GM18498 (cell line): ENCODE measurements at regions not wholly inside any gene's neighbourhood (a gene's known extent, or its start where the extent isn't known, plus 50 kb on each side); places are given as distances from the start of the nearest gene placed in this dataset.
A peak's percentile ranks its signal among the peaks of the same experiment; 100 is the strongest.
"Not testable (repeated sequence)": the region's sequence is repeated elsewhere in the genome, so short reads cannot be mapped to it uniquely, and the experiment has no call there.

Source experiments
- ATAC-seq: cut with Tn5 transposase; IDR thresholded peaks from one replicate; pipeline ENCODE4 v1.9.1; 2021; ENCODE audit warnings: mild to moderate bottlenecking, moderate library complexity; ENCODE audit not compliant: unreplicated experiment

GRCh38 chr1:80629304-80629837, 1171.4 kb upstream of the ADGRL2 start:
- peak; percentile 94 for ATAC-seq

GRCh38 chr1:80624682-80625081, 1176.1 kb upstream of the ADGRL2 start:
- ATAC-seq: no peak

- peak; percentile 58 for ATAC-seq
Measured at GRCh38 chr1:80607064-80607463, 1193.7 kb upstream of the ADGRL2 start.

- no peak for ATAC-seq
Measured at GRCh38 chr1:80594013-80594412, 1206.7 kb upstream of the ADGRL2 start.

- no peak for ATAC-seq
Measured at GRCh38 chr1:80593197-80593596, 1207.5 kb upstream of the ADGRL2 start.

- no peak for ATAC-seq
Measured at GRCh38 chr1:80582980-80583379, 1217.8 kb upstream of the ADGRL2 start.

GRCh38 chr1:80579055-80579454, 1221.7 kb upstream of the ADGRL2 start:
- no peak for ATAC-seq

- no peak for ATAC-seq
Measured at GRCh38 chr1:80566867-80567266, 1233.9 kb upstream of the ADGRL2 start.

GRCh38 chr1:80566123-80566522, 1234.6 kb upstream of the ADGRL2 start:
- no peak for ATAC-seq

GRCh38 chr1:80565406-80565805, 1235.3 kb upstream of the ADGRL2 start:
- no peak for ATAC-seq

- ATAC-seq: no peak
Measured at GRCh38 chr1:80542231-80542630, 1258.5 kb upstream of the ADGRL2 start.

- ATAC-seq: no peak
Measured at GRCh38 chr1:80540596-80540995, 1260.1 kb upstream of the ADGRL2 start.

GRCh38 chr1:80540149-80540548, 1260.6 kb upstream of the ADGRL2 start:
- no peak for ATAC-seq

GRCh38 chr1:80539298-80539697, 1261.4 kb upstream of the ADGRL2 start:
- ATAC-seq: not testable (repeated sequence)

- ATAC-seq: no peak
Measured at GRCh38 chr1:80536461-80536860, 1264.3 kb upstream of the ADGRL2 start.

- ATAC-seq: no peak
Measured at GRCh38 chr1:80535466-80535865, 1265.3 kb upstream of the ADGRL2 start.

GRCh38 chr1:80534606-80535360, 1266.0 kb upstream of the ADGRL2 start:
- ATAC-seq: no peak

- ATAC-seq: no peak
Measured at GRCh38 chr1:80533775-80534334, 1266.9 kb upstream of the ADGRL2 start.

- ATAC-seq: no peak
Measured at GRCh38 chr1:80533093-80533492, 1267.6 kb upstream of the ADGRL2 start.

- no peak for ATAC-seq
Measured at GRCh38 chr1:80531182-80531581, 1269.6 kb upstream of the ADGRL2 start.

- ATAC-seq: no peak
Measured at GRCh38 chr1:80529546-80529945, 1271.2 kb upstream of the ADGRL2 start.

- no peak for ATAC-seq
Measured at GRCh38 chr1:80523861-80524260, 1276.9 kb upstream of the ADGRL2 start.
